HG03066 (cell line): ENCODE measurements at regions not wholly inside any gene's neighbourhood (a gene's known extent, or its start where the extent isn't known, plus 50 kb on each side); places are given as distances from the start of the nearest gene placed in this dataset.

Source experiments
- ATAC-seq: cut with Tn5 transposase; IDR thresholded peaks from one replicate; pipeline ENCODE4 v1.9.1; 2021; ENCODE audit warnings: low read depth; ENCODE audit not compliant: unreplicated experiment

DNA sequence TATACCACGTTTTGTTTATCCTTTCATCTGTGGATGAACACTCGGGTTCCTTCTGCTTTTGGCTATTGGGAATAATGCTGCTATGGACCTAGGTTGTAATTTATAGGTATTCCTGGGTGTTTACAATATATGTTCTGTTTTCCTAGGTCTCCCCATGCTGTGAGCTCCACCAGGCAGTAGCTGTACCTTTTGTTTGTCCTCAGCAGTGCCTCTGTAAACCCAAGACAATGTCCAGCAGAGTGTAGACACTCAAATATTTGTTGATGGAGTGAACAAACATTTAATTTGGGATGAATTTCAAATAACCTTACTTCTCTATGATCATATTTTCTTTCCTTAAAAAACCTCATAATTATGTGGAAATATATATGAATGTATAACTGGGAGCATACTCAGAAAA is 259.5 kb upstream of the BOD1L1 start:
- ATAC-seq = no peak

DNA sequence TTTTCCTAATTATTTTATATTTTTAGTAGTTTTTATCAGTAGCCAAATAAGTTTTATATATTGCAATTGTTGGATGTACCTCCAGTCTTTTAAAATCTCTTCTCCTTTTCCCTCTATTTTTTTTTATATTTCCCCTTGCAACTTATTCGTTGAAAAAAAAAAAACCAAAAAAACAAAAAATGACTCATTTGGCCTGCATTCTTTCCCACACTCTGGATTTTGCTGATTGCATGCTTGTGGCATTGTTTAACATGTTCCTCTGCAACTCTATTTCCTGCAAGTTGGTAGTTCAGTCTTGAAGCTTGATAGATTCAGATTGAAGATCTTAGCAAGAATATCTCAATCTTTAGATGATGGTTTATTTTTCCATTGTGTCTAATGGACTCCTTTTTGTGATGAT is 260.6 kb upstream of the BOD1L1 start:
- no peak for ATAC-seq

DNA sequence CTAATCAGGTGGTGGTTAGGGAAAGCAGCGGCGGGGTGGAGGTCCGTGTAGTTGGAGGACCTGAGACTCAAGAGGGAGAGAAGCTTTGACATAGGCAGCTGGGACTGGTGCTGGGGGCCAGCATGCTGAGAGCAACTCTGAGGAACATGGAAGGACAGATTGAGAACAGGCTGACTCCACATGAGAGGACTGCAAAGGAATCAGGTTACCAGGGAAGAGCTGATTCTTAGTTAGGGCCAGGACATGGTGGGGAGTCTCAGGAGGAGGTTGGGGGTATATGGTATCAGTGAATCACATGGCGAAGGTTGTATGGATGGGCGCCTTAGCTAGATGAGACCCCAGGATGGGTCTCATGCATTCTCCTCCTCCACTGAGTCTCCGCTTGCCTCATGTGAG is 264.0 kb upstream of the BOD1L1 start:
- no peak for ATAC-seq

DNA sequence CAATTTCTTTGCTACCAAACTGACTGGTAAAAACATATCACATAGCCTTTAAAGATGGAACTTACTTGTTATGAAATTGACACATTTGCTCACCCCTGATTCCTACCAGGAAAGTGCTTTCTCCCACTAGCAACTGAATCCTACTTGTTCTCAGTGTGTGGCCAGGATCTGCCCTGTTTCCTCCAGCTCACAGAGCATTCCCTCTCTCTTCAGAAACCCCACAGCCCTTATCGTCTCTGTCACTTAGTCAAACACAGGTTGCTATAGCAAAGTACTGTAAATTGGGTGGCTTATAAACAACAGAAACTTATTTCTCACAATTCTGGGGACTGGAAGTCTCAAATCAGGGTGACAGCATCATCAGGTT is 265.2 kb upstream of the BOD1L1 start:
- no peak for ATAC-seq

DNA sequence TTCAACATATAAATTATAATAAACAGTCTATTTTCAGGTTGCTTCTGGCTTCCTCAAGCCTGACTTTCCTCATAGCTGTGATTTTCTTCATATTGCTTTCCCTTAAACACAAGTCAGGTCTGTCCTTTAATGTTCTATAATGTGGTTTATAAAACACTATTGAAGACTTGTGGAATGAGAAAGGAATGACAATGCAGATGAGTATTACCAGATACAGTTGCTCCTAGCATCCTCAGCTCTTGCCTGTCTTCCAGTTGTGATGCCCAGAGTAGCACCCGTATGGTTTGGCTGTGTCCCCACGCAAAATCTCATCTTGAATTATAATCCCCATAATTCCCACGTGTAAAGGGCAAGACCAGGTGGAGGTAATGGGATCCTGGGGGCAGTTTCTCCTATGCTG is 265.7 kb upstream of the BOD1L1 start:
- no peak for ATAC-seq

DNA sequence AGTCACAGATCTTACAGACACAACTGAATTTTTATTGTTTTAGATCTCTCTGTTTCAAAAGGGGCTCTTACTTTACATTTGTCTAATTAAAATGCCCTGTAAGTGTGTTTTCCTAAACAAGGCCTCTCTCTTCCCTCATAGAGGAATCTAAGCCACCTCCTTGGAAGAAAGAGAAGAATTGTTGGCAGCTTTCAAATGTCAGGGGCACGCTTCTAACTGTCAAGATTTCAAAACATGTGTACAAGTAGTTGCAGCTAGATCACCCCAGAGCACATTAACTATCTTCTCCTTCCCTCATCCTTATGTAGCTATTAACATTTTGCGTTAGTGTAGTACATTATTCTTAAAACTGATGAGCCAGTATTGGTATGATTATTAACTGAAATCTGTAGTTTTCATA is 266.5 kb upstream of the BOD1L1 start:
- no peak for ATAC-seq

DNA sequence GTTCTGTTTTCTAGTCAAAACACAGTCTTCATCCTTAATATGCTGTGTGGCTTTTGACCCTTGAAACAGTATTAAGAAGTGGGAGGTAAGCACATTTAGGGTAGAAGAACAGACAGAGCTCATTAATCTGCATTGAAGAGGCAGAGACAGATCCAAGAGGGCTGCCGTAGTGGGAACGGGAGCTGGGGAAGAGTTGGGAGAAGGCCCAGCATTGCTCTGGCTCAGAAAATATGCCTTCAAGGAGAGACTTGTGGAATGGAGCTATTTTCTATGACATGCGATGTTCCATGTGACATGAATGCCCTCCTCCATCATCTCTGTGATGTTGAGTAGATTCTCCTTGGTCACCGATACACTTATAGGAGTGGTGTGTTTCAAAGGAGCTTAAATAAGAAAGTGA is 273.3 kb upstream of the BOD1L1 start:
- no peak for ATAC-seq

DNA sequence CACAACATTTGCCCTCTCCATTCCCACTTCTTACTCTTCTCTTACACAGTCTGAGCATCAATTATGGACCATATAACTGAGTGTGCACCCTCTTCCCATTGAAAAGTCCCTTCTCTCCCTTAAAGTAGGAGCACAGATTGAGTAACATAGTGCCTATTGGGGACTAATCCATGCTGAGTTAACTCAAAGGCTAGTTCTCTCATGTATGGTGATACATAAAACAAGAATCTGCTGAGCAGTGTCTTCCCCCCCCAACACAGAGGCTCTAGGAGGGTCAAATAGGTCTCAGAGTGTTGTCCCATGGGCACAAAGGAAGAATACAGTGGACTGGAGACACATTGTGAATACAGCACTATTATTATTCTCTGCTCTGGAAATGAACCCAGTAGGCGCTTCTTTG is 274.6 kb upstream of the BOD1L1 start:
- ATAC-seq = no peak

DNA sequence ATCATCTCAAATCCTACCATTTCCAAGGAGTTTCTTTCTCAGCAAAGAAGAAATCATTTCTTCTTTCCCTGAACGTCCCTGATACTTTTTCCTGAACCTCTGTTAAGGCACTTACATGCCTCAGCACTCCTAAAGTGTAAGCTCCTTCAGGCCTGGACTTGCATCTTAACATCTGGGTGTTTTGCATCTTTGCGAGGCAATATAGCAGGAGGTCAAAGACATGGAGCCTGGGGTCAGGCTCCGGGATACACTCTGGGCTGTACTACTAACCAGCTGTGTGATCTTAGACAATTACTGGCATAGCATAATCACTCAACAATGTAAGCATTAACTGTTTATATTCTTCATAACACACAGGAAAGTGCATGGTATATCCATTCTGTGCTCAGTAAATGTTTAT is 275.5 kb upstream of the BOD1L1 start:
- no peak for ATAC-seq

DNA sequence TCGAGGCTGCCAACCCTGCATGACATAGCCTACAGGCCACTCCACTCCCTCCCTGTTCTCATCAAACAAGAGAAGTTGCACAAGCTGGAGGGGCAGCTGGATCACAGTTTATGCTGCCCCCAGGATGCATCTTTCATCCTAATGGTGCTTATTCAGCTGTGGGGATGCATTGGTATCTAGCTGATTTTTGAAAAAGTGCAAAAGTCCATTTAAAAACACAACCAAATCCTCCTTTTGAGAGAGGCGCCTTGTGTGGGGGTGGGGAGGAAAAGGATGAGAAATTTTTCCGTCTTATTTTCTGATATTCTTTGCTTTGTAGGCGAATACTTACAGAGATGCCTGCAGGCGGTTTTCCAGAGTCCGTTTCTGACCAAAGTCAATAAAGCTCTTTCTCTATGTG is 276.4 kb upstream of the BOD1L1 start:
- ATAC-seq = no peak

DNA sequence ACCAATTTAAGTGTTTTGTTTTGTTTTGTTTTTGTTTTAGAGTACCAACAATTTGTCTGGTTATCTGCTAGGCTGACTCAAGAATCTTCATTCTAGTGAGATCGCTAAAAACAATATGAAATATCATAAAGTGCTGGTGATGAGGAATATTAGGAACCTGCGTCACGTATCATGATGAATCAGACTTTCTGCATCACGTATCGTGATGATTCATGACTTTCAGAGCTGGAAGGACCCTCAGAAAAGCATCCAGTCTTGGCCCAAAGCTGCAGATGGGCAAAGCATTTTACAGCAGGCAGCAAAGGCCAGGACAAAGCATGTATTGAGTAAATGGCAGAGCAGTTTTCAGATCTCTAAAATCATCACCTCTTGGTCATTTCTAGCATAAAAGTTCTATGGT is 278.0 kb upstream of the BOD1L1 start:
- no peak for ATAC-seq

DNA sequence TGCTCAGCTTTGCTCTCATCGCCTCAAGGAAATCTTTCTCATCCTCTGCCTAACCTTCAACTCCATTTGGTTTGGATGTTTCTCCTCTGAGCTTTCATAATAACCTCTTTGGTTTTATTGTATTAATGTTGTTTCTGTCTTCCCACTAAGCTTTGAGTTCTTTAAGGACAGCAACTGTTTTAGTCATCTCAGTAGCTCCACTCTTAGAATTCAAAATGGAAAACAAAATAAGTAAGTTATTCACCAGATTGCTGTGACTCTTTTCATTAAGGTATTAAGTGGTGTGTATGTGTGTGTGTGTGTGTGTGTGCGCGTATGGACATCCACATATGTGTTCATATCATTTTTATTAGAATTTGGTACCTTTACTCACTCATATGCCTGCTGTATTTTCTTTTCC is 279.2 kb upstream of the BOD1L1 start:
- ATAC-seq = no peak

DNA sequence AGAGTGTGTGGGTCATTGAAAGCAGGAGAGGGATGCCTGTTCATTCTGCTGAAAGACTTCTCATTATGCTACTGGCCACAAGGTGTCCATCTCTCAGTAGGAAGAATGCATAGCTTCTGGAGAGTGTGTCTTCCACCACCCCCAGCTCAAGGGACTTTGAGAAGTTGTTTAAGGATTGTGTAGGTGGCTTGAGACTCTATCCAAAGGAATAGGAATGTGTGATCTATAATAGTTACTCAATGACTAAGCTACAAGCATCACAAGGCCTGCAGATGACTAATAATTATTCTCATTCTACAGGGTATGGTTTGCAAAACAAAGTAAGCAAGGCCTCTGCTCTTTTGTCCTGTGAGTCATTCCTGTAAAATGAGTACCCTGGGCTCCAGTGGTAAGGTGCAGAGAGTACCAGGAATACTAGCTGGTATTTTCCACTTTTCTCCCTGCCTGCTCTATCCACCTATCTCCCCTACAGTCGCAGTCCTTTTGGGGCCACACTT is 279.8 kb upstream of the BOD1L1 start:
- no peak for ATAC-seq

DNA sequence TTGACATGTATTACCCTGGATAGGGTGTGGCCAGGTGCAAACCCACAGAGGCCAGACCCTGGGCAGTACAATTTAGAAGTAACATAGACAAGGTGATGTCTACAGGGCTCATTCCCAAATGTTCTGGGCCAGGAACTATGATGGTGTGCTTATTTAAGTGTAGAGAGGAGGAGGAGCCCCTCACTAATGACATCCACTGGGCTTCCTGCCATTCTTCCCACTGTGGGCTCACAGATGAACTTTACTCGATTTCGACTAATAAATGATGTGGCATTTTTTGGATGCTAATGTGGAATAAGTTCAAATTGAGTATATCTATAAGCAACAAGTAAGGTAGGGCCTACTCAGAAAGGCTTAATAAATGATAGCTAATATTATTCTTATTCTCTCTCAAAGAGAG is 280.9 kb upstream of the BOD1L1 start:
- no peak for ATAC-seq

DNA sequence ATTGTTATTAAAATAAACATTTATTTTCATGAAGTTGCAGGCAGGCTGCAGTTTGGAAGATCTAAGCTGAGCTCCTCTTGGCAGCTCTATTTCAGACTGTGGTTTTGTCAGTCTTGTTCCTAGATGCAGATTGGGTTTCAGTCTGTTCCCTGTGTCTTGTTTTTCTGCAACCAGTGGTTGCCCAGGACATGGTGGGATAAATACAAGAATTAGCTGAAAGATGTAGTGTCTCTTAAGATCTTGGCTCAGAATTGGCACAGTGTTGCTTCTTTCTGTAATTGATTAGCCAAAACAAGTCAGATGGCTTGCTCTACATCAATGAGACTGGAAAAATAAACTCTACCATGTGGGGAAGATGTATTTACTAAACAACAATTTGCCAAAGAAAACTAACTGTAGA is 283.0 kb upstream of the BOD1L1 start:
- no peak for ATAC-seq

DNA sequence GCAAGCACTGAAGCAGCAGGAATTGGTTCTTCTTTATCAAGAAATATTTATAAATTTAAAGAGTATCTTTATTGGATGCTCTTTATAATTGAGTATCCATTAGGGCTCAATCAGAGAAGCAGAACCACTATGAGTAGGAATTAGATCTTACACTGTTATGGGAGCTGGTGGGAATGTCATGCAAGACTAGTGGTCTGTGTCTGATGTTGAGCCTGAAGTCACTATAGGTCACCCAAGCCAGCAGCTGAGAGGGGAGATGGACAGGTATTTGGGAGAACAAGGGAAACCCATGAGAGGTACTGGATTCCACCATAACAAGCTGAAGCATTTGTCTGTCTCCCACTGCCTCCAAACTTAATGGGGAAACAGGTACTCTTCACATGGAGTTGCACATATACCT is 283.7 kb upstream of the BOD1L1 start:
- ATAC-seq = no peak

DNA sequence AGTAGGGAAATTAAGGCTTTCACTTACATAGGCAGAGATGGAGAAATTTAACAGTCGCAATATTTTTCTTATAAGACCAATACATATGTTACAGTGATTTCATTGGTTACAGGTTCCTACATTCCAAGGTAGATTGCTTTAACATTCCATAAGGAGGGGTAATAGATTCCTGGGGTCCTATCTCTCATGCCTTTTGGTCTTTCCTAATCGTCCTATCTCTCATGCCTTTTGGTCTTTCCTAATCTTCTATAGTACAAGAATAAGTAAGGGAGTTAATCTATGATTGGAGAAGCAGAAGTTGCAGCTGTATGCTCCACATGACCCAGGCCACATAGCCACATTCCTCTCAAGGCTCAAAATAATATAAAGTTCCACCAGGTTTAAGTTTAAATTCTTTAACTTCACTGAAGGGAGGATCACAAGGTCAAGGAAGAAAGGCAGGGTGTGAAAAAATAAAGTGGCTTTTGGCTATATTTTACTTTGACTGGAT is 285.0 kb upstream of the BOD1L1 start:
- ATAC-seq = no peak

DNA sequence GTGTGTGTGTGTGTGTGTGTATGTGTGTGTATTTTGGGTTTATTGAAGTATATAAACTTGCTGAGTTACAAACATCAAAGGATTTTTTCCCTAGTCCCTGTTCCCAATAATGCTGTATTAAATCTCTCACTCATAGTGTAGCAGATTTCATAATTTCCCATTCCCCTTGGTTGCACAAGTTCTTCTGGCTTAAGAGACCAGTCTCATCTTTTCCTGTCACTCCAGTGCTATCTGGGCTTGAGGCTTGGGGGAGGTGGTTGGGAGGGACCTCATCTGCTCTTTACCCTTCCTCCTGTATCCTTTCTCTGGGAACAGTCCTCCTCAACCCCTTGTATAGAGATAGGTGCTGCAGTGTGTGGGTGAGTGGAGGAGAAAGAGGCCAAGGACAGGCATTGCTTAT is 285.4 kb upstream of the BOD1L1 start:
- no peak for ATAC-seq

DNA sequence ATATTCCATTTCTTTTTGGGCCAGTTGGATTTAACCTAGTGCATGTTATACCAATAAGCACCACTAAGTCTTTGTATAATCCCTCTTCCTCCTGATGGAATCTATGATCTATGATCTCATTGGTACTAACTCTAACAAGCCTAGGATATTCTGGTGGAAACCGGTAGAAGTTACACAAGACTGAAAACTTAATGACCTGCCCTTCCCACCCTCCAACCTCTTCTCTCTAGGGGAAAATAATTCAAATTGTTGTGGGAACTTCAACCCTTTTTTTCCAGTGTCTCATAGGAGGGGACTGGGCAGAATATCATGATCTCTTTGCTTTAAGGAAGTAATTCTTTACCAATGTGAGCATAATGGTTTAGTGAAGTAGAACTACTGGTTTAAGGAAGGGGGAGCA is 289.5 kb upstream of the BOD1L1 start:
- no peak for ATAC-seq

DNA sequence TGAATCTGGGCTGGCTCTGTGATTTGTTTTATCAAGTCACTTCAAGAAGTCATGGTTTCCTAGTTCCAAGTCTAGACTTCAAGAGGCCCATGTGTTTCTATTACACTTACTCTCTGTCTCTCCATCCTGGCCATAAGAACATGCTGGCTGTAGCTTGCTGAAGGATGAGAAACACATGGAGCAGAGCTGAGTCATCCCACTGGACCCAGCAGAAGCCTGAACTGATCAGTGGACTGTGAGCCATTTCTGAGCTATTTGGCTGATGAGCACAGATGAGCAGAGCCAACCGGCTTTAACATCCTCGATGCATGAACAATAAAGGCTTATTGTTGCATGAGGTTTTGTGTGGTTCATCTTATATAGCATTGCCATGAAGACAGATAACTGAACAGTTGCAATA is 290.6 kb upstream of the BOD1L1 start:
- no peak for ATAC-seq

DNA sequence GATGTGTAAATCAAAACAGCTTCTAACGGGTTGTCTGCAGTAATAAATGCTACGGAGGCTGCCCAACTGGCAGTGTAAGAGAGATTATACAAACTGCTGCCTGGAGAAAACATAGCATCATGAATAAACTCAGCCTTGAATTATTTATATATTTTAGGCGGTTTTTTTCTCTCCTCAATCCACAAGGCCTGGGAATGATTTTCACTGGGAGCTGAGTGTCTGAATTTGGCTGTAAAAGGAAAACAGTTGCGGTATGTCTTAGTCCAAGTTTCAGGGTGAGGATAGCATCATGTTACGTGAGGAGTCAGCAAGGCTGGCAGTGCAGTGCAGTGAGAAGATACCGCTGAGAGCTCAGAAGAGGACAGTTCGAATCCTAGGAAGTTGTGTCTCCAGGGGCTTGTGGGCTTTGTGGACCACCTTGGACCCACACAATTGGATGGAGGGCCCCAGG is 291.5 kb upstream of the BOD1L1 start:
- no peak for ATAC-seq

DNA sequence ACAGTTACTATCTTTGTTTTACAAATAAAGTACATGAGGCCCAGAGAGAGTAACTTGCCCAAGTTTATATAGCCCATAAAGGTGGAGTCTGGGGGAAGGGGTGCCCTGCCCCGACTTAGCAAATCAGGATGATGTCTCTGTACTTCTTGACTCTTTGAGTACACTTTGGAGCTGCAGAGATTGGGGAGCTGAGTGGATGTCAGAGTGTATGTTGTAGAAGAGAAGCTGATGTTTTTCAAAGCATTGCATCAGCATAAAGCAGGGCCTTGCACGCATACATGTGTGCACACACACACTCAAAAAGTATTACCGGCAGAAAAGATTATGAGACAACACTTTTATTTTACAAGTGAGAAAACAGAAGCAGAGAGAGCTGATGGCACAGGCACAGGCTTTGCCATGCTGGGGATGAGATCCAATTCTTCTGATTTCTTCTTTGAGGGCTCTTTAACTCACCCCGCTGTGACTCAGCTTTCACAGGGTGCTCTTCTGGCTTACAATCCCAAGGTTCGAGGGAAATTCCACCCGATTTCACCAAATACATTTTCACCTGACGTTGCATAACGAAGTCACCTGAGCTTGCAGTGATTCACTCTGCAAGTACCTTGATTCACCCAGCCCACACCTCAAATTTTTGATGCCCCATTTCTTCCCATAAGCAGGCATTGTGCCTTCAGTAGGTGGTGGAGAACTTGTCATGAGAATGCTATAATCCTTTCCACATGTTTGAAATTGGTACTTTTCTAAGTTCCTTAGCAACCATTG is 292.8 kb upstream of the BOD1L1 start:
- no peak for ATAC-seq

DNA sequence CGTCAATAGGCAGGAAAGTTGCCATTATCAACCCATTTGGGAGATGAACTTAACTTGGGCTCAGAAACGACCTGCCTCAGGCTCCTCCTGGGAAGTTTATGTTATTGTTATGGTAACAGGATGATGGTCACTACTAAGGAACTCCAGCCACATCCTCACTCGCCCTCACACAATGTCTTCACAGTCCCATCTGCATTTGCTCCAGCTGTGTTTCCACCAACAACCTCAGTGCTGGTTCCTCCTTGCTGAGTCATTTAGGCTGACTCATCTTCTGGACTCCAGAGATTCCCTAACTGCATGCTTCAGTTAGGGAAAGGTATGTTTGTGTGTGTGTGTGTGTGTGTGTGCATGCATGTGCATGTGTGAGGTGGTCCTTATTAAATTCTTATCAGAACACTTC is 293.4 kb upstream of the BOD1L1 start:
- no peak for ATAC-seq
